CD4-positive, alpha-beta T cell (primary cell): ENCODE measurements at regions not wholly inside any gene's neighbourhood (a gene's known extent, or its start where the extent isn't known, plus 50 kb on each side); places are given as distances from the start of the nearest gene placed in this dataset.
"Not testable (repeated sequence)": the region's sequence is repeated elsewhere in the genome, so short reads cannot be mapped to it uniquely, and the experiment has no call there.

Experiments used
- ATAC-seq: fragments of 200-7000 bp; cut with Tn5 transposase; one replicate; pipeline ENCODE4 v1.10.0; 2022; ENCODE audit warnings: mild to moderate bottlenecking; ENCODE audit not compliant: poor library complexity
- CTCF ChIA-PET: fragments of 350-600 bp; sonication (Branson Sonifier 250); formaldehyde crosslinking; loops from one replicate; lab custom pipeline; 2021; ENCODE audit warnings: antibody characterized with exemption, inconsistent platforms; lab: Charles Lee
- POLR2A ChIA-PET: fragments of 350-600 bp; sonication (Branson Sonifier 250); formaldehyde crosslinking; loops from one replicate; lab custom pipeline; 2021; ENCODE audit warnings: antibody characterized with exemption, inconsistent platforms; lab: Charles Lee
- DNase-seq, 14 experiments: peaks; one replicate each; pipeline ENCODE4 v3.0.0-alpha.2; 2013 to 2020; ENCODE audit warnings: mixed read lengths in 2 of 14
- H3K27ac ChIP-seq, 2 donors: one replicate each; pipeline versions ENCODE4 v1.5.1 to v1.7.0; 2013; ENCODE audit warnings: low read length in 2 of 2, low read depth in 1 of 2, mild to moderate bottlenecking in 1 of 2
- H3K27me3 ChIP-seq, 2 experiments: 1 replicate in 1 of 2; 2 replicates in 1 of 2; pipeline versions ENCODE4 v1.6.1 to v1.7.0; 2013; ENCODE audit warnings: low read length in 2 of 2, control low read depth in 1 of 2, mild to moderate bottlenecking in 1 of 2, moderate library complexity in 1 of 2; ENCODE audit not compliant: insufficient read depth in 2 of 2, control insufficient read depth in 1 of 2
- H3K36me3 ChIP-seq: one replicate; pipeline ENCODE4 v1.6.1; 2013; ENCODE audit warnings: low read length, control low read depth; ENCODE audit not compliant: insufficient read depth
- H3K4me1 ChIP-seq: one replicate; pipeline ENCODE4 v1.6.1; 2013; ENCODE audit warnings: low read length, control low read depth; ENCODE audit not compliant: insufficient read depth
- H3K4me3 ChIP-seq: one replicate; pipeline ENCODE4 v1.5.1; 2013; ENCODE audit warnings: mild to moderate bottlenecking, low read length, moderate library complexity
- H3K9me3 ChIP-seq, 2 experiments: 1 replicate in 1 of 2; 2 replicates in 1 of 2; pipeline versions ENCODE4 v1.6.1 to v1.7.0; 2013; ENCODE audit warnings: low read length in 2 of 2, mild to moderate bottlenecking in 2 of 2, control low read depth in 1 of 2, moderate library complexity in 1 of 2; ENCODE audit not compliant: control insufficient read depth in 1 of 2, insufficient read depth in 1 of 2
- H3K27ac Mint-ChIP-seq: one replicate; pipeline ENCODE4 v1.8.0; 2020; ENCODE audit warnings: mixed read lengths
- H3K27me3 Mint-ChIP-seq: one replicate; pipeline ENCODE4 v1.8.0; 2021; ENCODE audit warnings: mixed read lengths
- H3K36me3 Mint-ChIP-seq: one replicate; pipeline ENCODE4 v1.8.0; 2021; ENCODE audit warnings: low read depth, mixed read lengths
- H3K4me1 Mint-ChIP-seq: one replicate; pipeline ENCODE4 v1.8.0; 2021; ENCODE audit warnings: low read depth, mixed read lengths
- H3K4me3 Mint-ChIP-seq: one replicate; pipeline ENCODE4 v1.8.0; 2020; ENCODE audit warnings: mild to moderate bottlenecking, mixed read lengths
- H3K9me3 Mint-ChIP-seq: one replicate; pipeline ENCODE4 v1.8.0; 2020; ENCODE audit warnings: mixed read lengths
- intact Hi-C, 2 experiments: fragments of 100-400 bp; cut with DNase I in 1 of 2; cut with micrococcal nuclease in 1 of 2; formaldehyde crosslinking; loops; one replicate each; pipeline versions ENCODE4 v1.15.1 to v1.9.0; 2023 to 2025; cut with DNase I, micrococcal nuclease
- TF ChIP-seq, protein P1 (sequence below): fragments of 200-600 bp; IDR thresholded peaks from one replicate; pipeline ENCODE4 v1.8.0; 2022; ENCODE audit warnings: antibody characterized with exemption, mild to moderate bottlenecking

DNA sequence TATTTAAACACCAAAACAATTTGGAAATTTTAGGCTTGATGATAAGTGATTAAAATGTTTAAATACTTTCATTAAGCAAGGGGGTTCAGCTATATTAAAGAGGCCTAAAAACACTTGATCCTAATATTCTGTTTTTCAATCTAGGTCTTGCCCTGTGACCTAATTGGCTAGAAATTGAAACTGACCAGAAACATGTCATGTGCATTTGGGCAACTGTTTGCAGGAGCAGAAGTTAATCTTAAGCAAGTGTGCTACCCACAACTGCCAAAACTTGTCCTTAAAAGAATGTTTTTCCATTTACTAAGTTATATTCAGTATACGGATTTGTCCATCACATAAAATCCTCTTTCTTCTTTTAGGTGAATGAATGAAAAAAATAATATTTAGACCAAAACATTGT is 167.3 kb downstream of the PPP1R3A start:
- no peak overlapping the region for H3K4me3 ChIP-seq
- Mint-ChIP-seq H3K4me3 (no peak overlapping the region), H3K4me1 (no peaks in the 10 kb centered on the region), H3K36me3 (no peaks in the 10 kb centered on the region), H3K27ac (no peak overlapping the region), H3K27me3 (no peaks in the 10 kb centered on the region), H3K9me3 (no peaks in the 10 kb centered on the region)
- DNase-seq (no peak), ATAC-seq (no peak)
- POLR2A ChIA-PET: no interaction called here
- H3K9me3 ChIP-seq: peaks cover 0 to 3% of the 10 kb centered on the region in 2 experiments
- H3K4me1 ChIP-seq: no peaks in the 10 kb centered on the region
- TF ChIP-seq, protein P1, sequence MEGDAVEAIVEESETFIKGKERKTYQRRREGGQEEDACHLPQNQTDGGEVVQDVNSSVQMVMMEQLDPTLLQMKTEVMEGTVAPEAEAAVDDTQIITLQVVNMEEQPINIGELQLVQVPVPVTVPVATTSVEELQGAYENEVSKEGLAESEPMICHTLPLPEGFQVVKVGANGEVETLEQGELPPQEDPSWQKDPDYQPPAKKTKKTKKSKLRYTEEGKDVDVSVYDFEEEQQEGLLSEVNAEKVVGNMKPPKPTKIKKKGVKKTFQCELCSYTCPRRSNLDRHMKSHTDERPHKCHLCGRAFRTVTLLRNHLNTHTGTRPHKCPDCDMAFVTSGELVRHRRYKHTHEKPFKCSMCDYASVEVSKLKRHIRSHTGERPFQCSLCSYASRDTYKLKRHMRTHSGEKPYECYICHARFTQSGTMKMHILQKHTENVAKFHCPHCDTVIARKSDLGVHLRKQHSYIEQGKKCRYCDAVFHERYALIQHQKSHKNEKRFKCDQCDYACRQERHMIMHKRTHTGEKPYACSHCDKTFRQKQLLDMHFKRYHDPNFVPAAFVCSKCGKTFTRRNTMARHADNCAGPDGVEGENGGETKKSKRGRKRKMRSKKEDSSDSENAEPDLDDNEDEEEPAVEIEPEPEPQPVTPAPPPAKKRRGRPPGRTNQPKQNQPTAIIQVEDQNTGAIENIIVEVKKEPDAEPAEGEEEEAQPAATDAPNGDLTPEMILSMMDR: no peak
- CTCF ChIA-PET: no interaction called here
- intact Hi-C loops: no loop called here
- no peaks in the 10 kb centered on the region for H3K36me3 ChIP-seq
- H3K27me3 ChIP-seq: no peaks in the 10 kb centered on the region
- H3K27ac ChIP-seq: no peak overlapping the region

DNA sequence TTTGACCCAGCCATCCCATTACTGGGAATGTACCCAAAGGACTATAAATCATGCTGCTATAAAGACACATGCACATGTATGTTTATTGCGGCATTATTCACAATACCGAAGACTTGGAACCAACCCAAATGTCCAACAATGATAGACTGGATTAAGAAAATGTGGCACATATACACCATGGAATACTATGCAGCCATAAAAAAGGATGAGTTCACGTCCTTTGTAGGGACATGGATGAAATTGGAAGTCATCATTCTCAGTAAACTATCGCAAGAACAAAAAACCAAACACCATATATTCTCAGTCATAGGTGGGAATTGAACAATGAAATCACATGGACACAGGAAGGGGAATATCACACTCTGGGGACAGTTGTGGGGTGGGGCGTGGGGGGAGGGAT is 170.4 kb downstream of the PPP1R3A start:
- H3K36me3 ChIP-seq, H3K36me3 Mint-ChIP-seq, H3K4me1 ChIP-seq, H3K9me3 Mint-ChIP-seq, DNase-seq, H3K27ac ChIP-seq, H3K4me3 Mint-ChIP-seq, H3K4me3 ChIP-seq, H3K27me3 ChIP-seq, H3K4me1 Mint-ChIP-seq, CTCF ChIA-PET, intact Hi-C loops, POLR2A ChIA-PET, H3K27me3 Mint-ChIP-seq, H3K9me3 ChIP-seq, H3K27ac Mint-ChIP-seq, ATAC-seq: not testable (repeated sequence)

DNA sequence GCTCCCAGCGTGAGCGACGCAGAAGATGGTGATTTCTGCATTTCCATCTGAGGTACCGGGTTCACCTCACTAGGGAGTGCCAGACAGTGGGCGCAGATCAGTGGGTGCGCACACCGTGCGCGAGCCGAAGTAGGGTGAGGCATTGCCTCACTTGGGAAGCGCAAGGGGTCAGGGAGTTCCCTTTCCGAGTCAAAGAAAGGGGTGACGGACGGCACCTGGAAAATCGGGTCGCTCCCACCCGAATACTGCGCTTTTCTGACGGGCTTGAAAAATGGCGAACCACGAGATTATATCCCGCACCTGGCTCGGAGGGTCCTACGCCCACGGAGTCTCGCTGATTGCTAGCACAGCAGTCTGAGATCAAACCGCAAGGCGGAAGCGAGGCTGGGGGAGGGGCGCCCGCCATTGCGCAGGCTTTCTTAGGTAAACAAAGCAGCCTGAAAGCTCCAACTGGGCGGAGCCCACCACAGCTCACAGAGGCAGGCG is 175.8 kb downstream of the PPP1R3A start:
- H3K27ac ChIP-seq, H3K36me3 Mint-ChIP-seq, H3K4me3 ChIP-seq, H3K4me3 Mint-ChIP-seq, H3K9me3 ChIP-seq, ATAC-seq, DNase-seq, H3K4me1 ChIP-seq, POLR2A ChIA-PET, intact Hi-C loops, H3K36me3 ChIP-seq, H3K4me1 Mint-ChIP-seq, H3K27me3 Mint-ChIP-seq, H3K27ac Mint-ChIP-seq, H3K9me3 Mint-ChIP-seq, H3K27me3 ChIP-seq: not testable (repeated sequence)
- CTCF ChIA-PET: interaction anchor here (0.6 kb wide), 1 partner anchor 205 kb away, joined by 4 read pairs; no protein-coding TSS in a partner anchor

DNA sequence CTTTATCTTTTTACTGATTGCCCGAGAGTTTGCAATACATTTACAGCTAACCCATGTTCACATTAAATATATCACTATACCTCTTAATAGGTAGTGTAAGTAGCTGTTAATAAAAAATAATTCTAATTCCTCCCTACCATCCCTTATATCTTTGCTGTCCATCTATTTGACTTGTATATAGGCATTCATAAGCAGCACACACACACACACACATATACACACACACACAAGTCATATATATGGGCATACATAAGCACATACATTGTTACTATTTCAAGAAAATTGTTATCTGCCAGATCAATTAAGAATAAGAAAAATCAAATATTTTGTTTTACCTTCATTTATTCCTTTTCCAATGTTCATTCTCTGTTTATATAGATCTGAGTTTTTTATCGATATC is 176.4 kb downstream of the PPP1R3A start:
- TF ChIP-seq, protein P1: no peak
- intact Hi-C loops: no loop called here
- Histone ChIP-seq H3K27me3 (no peaks in the 10 kb centered on the region), H3K4me3 (no peak overlapping the region), H3K9me3 (peaks cover 0 to 7% of the 10 kb centered on the region in 2 experiments), H3K27ac (no peak overlapping the region), H3K4me1 (no peaks in the 10 kb centered on the region), H3K36me3 (no peaks in the 10 kb centered on the region)
- Mint-ChIP-seq H3K27ac (no peak overlapping the region), H3K36me3 (no peaks in the 10 kb centered on the region), H3K4me3 (no peak overlapping the region), H3K4me1 (no peaks in the 10 kb centered on the region), H3K9me3 (peaks cover 4% of the 10 kb centered on the region), H3K27me3 (no peaks in the 10 kb centered on the region)
- DNase-seq: no peak
- ChIA-PET CTCF (no interaction called here), POLR2A (no interaction called here)
- no peak for ATAC-seq
